Tibial nerve (tissue), 4 donors: ENCODE measurements at regions not wholly inside any gene's neighbourhood (a gene's known extent, or its start where the extent isn't known, plus 50 kb on each side); places are given as distances from the start of the nearest gene placed in this dataset.

ENCODE experiments used
- DNase-seq, 2 donors: peaks; one replicate each; pipeline ENCODE4 v3.0.0-alpha.2; 2019; ENCODE audit warnings: low spot score in 2 of 2
- H3K27ac ChIP-seq, 4 donors: fragments of 200-600 bp; sonication (generic) in 3 of 4; one replicate each; pipeline ENCODE4 v1.5.1; 2017 to 2019; ENCODE audit warnings: mild to moderate bottlenecking in 1 of 4
- H3K27me3 ChIP-seq, 2 donors: fragments of 200-600 bp; sonication (generic) in 1 of 2; one replicate each; pipeline versions ENCODE4 v1.5.1 to v1.6.0; 2017 to 2019
- H3K36me3 ChIP-seq, 3 donors: fragments of 200-600 bp; sonication (generic); one replicate each; pipeline ENCODE4 v1.5.1; 2018 to 2019
- H3K4me1 ChIP-seq, 4 donors: fragments of 200-600 bp; sonication (generic) in 3 of 4; one replicate each; pipeline ENCODE4 v1.5.1; 2017 to 2019
- H3K4me3 ChIP-seq, 4 donors: fragments of 200-600 bp; sonication (generic) in 3 of 4; one replicate each; pipeline ENCODE4 v1.5.1; 2017 to 2019; ENCODE audit warnings: mild to moderate bottlenecking in 1 of 4, moderate library complexity in 1 of 4
- H3K9me3 ChIP-seq, 4 donors: fragments of 200-600 bp; sonication (generic) in 3 of 4; one replicate each; pipeline ENCODE4 v1.5.1; 2017 to 2019
- EP300 ChIP-seq, 2 donors: sonication (generic); formaldehyde crosslinking; IDR thresholded peaks; one replicate each; pipeline ENCODE4 v1.6.1; 2017; ENCODE audit warnings: antibody characterized with exemption in 2 of 2, mild to moderate bottlenecking in 1 of 2
- POLR2A ChIP-seq, 2 donors: fragments of 450-650 bp; IDR thresholded peaks; one replicate each; pipeline ENCODE4 v1.6.1; 2017; ENCODE audit warnings: antibody characterized with exemption in 2 of 2, mild to moderate bottlenecking in 2 of 2, moderate library complexity in 2 of 2
- WGBS, 2 donors: methylation state at CpG; one replicate each; pipeline ENCODE4 v1.1.5; 2018; 5-methylcytosine and 5-hydroxymethylcytosine counted together
- TF ChIP-seq, protein P1 (sequence below), 5 experiments: fragments of 200-600 bp in 3 of 5; fragments of 450-650 bp in 2 of 5; sonication (generic) in 3 of 5; IDR thresholded peaks; one replicate each; pipeline ENCODE4 v1.5.1; 2016 to 2019; ENCODE audit warnings: antibody characterized with exemption in 5 of 5, mild to moderate bottlenecking in 3 of 5, moderate library complexity in 2 of 5

DNA sequence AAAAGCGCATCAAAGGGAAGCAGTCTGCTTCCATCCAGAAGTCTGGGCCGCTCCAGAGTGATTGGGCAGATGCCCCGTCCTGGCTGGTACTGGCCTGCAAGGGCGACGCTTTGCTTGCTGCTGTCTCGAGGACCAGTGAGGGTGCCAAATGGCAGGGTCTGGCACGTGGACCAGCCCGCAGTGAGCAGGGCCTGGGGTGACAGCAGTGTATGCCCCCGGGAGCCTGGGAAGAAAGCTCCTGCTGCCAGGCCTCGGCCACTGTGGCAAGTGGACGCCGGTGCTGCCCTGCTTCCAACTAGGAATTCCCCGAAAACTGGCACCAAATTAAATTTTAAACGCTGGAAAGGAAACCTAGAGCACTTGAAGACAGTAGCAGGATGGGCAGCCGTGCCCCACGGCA lies 357.0 kb upstream of the MKI67 start:
- no peak overlapping the region for H3K27ac ChIP-seq
- peaks cover 0 to 11% (median 0%) of the 10 kb centered on the region in 4 donors for H3K9me3 ChIP-seq
- no peaks in the 10 kb centered on the region for H3K4me1 ChIP-seq
- DNase-seq, result no peak
- WGBS, 2 donors, result 88 to 91% methylated on average over 16 of the region's 16 CpGs
- no peak overlapping the region for H3K4me3 ChIP-seq
- TF ChIP-seq, protein P1, sequence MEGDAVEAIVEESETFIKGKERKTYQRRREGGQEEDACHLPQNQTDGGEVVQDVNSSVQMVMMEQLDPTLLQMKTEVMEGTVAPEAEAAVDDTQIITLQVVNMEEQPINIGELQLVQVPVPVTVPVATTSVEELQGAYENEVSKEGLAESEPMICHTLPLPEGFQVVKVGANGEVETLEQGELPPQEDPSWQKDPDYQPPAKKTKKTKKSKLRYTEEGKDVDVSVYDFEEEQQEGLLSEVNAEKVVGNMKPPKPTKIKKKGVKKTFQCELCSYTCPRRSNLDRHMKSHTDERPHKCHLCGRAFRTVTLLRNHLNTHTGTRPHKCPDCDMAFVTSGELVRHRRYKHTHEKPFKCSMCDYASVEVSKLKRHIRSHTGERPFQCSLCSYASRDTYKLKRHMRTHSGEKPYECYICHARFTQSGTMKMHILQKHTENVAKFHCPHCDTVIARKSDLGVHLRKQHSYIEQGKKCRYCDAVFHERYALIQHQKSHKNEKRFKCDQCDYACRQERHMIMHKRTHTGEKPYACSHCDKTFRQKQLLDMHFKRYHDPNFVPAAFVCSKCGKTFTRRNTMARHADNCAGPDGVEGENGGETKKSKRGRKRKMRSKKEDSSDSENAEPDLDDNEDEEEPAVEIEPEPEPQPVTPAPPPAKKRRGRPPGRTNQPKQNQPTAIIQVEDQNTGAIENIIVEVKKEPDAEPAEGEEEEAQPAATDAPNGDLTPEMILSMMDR (IDR thresholded peaks at IDR 0.05), result no peak
- TF ChIP-seq EP300 (IDR thresholded peaks at IDR 0.05), result no peak
- no peak for TF ChIP-seq POLR2A (IDR thresholded peaks at IDR 0.05)
- no peaks in the 10 kb centered on the region for H3K36me3 ChIP-seq
- H3K27me3 ChIP-seq, result peaks cover 0 to 3% of the 10 kb centered on the region in 2 donors

DNA sequence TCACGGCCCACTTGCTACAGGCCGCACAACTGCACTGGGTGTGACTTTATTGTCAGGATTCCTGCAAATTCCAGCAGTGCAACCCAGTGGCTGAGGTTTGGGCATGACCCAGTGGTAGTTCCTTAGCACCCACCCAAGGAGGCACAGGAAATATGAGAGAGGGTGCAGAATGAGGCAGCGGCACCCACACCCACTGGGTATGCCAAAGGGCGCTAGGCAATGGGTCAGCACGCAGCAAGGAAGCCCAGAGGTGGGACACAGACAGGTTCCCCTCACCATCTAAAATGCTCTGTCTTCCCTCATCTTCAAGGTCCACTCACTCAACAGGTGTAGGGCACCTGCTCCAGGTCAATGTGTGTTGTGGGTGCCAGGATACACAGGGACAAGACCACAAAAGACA lies 357.8 kb upstream of the MKI67 start:
- Histone ChIP-seq H3K9me3 (peaks cover 0 to 11% (median 0%) of the 10 kb centered on the region in 4 donors), H3K4me1 (no peaks in the 10 kb centered on the region), H3K36me3 (no peaks in the 10 kb centered on the region), H3K4me3 (no peak overlapping the region), H3K27me3 (peaks cover 0 to 3% of the 10 kb centered on the region in 2 donors), H3K27ac (no peak overlapping the region)
- no peak for DNase-seq
- TF ChIP-seq POLR2A (IDR thresholded peaks at IDR 0.05), result no peak
- TF ChIP-seq EP300 (IDR thresholded peaks at IDR 0.05), result no peak
- TF ChIP-seq, protein P1 (IDR thresholded peaks at IDR 0.05), result no peak
- 87 to 90% methylated on average over 4 to 5 of the region's 5 CpGs for WGBS, 2 donors

DNA sequence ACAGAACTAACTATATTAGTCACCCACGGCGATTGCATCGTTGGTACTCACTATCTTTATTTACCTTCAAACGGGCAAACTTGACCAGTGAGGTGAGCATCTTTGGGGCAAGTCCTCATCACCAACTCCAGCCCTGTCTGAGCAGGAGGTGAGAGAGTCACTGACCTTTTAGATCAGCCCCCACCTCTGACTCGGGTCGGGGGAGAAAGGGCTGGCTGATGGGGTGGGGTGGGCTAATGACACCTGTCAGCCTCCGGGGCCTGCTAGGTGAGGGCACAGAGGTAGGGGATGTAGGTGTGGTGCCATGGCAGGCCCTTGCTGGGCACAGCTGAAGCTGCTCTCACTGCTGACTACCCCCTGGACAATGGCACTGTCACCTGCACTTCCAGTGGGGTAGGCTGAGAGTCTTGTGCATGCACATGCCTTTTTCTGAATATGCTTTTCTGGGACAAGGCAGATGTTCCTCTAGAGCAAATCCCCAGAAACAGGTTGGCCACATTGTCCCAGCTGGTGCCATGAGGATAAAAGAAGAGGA lies 359.5 kb upstream of the MKI67 start:
- Histone ChIP-seq H3K27me3 (no peaks in the 10 kb centered on the region), H3K36me3 (no peaks in the 10 kb centered on the region), H3K27ac (no peak overlapping the region), H3K9me3 (peaks cover 0 to 11% (median 0%) of the 10 kb centered on the region in 4 donors), H3K4me1 (no peaks in the 10 kb centered on the region), H3K4me3 (no peak overlapping the region)
- no peak for DNase-seq
- WGBS, 2 donors, result 72 to 82% methylated on average over 7 of the region's 7 CpGs
- TF ChIP-seq POLR2A (IDR thresholded peaks at IDR 0.05) (no peak), EP300 (IDR thresholded peaks at IDR 0.05) (no peak)
- TF ChIP-seq, protein P1 (IDR thresholded peaks at IDR 0.05), result no peak

DNA sequence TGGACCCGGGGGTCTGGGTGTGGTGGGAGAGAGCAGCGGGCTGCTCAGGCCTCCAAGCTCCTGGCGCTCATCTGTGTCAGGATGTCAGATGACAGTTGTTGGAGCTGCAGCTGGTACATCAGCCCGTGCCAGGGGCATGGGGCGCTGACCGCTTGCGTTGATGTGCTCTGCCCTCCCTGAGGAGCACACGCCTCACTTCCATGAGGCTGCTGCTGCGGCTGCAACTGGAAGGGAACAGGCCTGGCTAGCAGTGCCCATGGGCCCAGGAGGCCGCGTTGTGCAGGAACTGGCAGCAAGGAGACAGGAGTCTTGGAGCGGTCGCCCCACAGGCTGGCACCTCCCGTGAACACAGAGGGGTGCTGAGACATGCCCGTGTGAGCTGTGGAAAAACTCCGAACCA lies 361.3 kb upstream of the MKI67 start:
- Histone ChIP-seq H3K4me3 (no peak overlapping the region), H3K27ac (no peak overlapping the region), H3K27me3 (no peaks in the 10 kb centered on the region), H3K36me3 (no peaks in the 10 kb centered on the region), H3K4me1 (no peaks in the 10 kb centered on the region), H3K9me3 (peaks cover 0 to 11% (median 0%) of the 10 kb centered on the region in 4 donors)
- 92 to 93% methylated on average over 15 of the region's 16 CpGs for WGBS, 2 donors
- DNase-seq, result no peak
- TF ChIP-seq, protein P1 (IDR thresholded peaks at IDR 0.05), result no peak
- no peak for TF ChIP-seq EP300 (IDR thresholded peaks at IDR 0.05)
- no peak for TF ChIP-seq POLR2A (IDR thresholded peaks at IDR 0.05)

- Histone ChIP-seq H3K4me1 (no peaks in the 10 kb centered on the region), H3K9me3 (peaks cover 0 to 10% (median 0%) of the 10 kb centered on the region in 4 donors), H3K36me3 (no peaks in the 10 kb centered on the region), H3K27me3 (no peaks in the 10 kb centered on the region), H3K27ac (no peak overlapping the region), H3K4me3 (no peak overlapping the region)
- 73 to 85% methylated on average over 8 to 13 of the region's 13 CpGs for WGBS, 2 donors
- no peak for DNase-seq
- TF ChIP-seq EP300 (IDR thresholded peaks at IDR 0.05) (no peak), POLR2A (IDR thresholded peaks at IDR 0.05) (no peak)
- TF ChIP-seq, protein P1 (IDR thresholded peaks at IDR 0.05), result no peak
Observed at GRCh38 chr10:128489324-128490247, 363.4 kb upstream of the MKI67 start.
